ENCODE measurements at regions not wholly inside any gene's neighbourhood (a gene's known extent, or its start where the extent isn't known, plus 50 kb on each side); places are given as distances from the start of the nearest gene placed in this dataset.

GRCh38 chr12:111283521-111283920 lies 85.4 kb downstream of the PHETA1 start:
- DNase-seq (ENCODE audit: low read depth) (no peak), FAIRE-seq (no peak)
- Histone ChIP-seq H4K20me1 (ENCODE audit: insufficient read depth, low read length) (no peaks in the 10 kb centered on the region), H3K79me2 (ENCODE audit: insufficient read depth, low read length) (no peaks in the 10 kb centered on the region), H3K36me3 (ENCODE audit: insufficient read depth, low read length) (no peaks in the 10 kb centered on the region), H3K9me3 (ENCODE audit: insufficient read depth, low read depth, low read length) (peaks cover 10% of the 10 kb centered on the region), H3K27ac (ENCODE audit: low read depth, low read length) (no peak overlapping the region), H3K9ac (ENCODE audit: low read length) (no peak overlapping the region), H3K4me3 (ENCODE audit: insufficient read depth, low read depth, low read length) (no peak overlapping the region), H3K27me3 (ENCODE audit: insufficient read depth, low read length) (peaks cover 9% of the 10 kb centered on the region), H3K4me1 (ENCODE audit: insufficient read depth, low read length) (no peaks in the 10 kb centered on the region), H2AFZ (ENCODE audit: low read depth, low read length) (no peak overlapping the region), H3K4me2 (ENCODE audit: low read length) (no peak overlapping the region)
- Mint-ChIP-seq H3K4me1 (ENCODE audit: low read depth, unreplicated experiment) (no peaks in the 10 kb centered on the region), H3K9me3 (ENCODE audit: unreplicated experiment) (peaks cover 15% of the 10 kb centered on the region), H3K4me3 (ENCODE audit: unreplicated experiment) (no peak overlapping the region), H3K27ac (ENCODE audit: unreplicated experiment) (no peak overlapping the region), H3K36me3 (ENCODE audit: low read depth, unreplicated experiment) (peaks cover 3% of the 10 kb centered on the region), H3K27me3 (ENCODE audit: low read depth, unreplicated experiment) (peaks cover 42% of the 10 kb centered on the region)
- TF ChIP-seq CTCF (IDR thresholded peaks at IDR 0.05; ENCODE audit: insufficient read depth, low read depth, low read length), result no peak
- no peak for TF ChIP-seq EZH2 (IDR thresholded peaks at IDR 0.05; ENCODE audit: insufficient read depth, low read length)

- Histone ChIP-seq H3K4me1 (ENCODE audit: insufficient read depth, low read length) (no peaks in the 10 kb centered on the region), H3K27me3 (ENCODE audit: insufficient read depth, low read length) (peaks cover 11% of the 10 kb centered on the region), H3K9ac (ENCODE audit: low read length) (no peak overlapping the region), H3K9me3 (ENCODE audit: insufficient read depth, low read depth, low read length) (peaks cover 10% of the 10 kb centered on the region), H3K79me2 (ENCODE audit: insufficient read depth, low read length) (no peaks in the 10 kb centered on the region), H3K36me3 (ENCODE audit: insufficient read depth, low read length) (no peaks in the 10 kb centered on the region), H3K4me3 (ENCODE audit: insufficient read depth, low read depth, low read length) (no peak overlapping the region), H4K20me1 (ENCODE audit: insufficient read depth, low read length) (no peaks in the 10 kb centered on the region), H3K27ac (ENCODE audit: low read depth, low read length) (no peak overlapping the region), H2AFZ (ENCODE audit: low read depth, low read length) (no peak overlapping the region), H3K4me2 (ENCODE audit: low read length) (no peak overlapping the region)
- Mint-ChIP-seq H3K27me3 (ENCODE audit: low read depth, unreplicated experiment) (peaks cover 21% of the 10 kb centered on the region), H3K9me3 (ENCODE audit: unreplicated experiment) (peaks cover 11% of the 10 kb centered on the region), H3K27ac (ENCODE audit: unreplicated experiment) (no peak overlapping the region), H3K36me3 (ENCODE audit: low read depth, unreplicated experiment) (peaks cover 3% of the 10 kb centered on the region), H3K4me1 (ENCODE audit: low read depth, unreplicated experiment) (no peaks in the 10 kb centered on the region), H3K4me3 (ENCODE audit: unreplicated experiment) (no peak overlapping the region)
- no peak for FAIRE-seq
- no peak for DNase-seq (ENCODE audit: low read depth)
- TF ChIP-seq CTCF (IDR thresholded peaks at IDR 0.05; ENCODE audit: insufficient read depth, low read depth, low read length) (no peak), EZH2 (IDR thresholded peaks at IDR 0.05; ENCODE audit: insufficient read depth, low read length) (no peak)
Measured at GRCh38 chr12:111277570-111277969, 91.3 kb downstream of the PHETA1 start.

- no peak for DNase-seq (ENCODE audit: low read depth)
Measured at GRCh38 chr12:111276146-111276545, 92.7 kb downstream of the PHETA1 start.

More at GRCh38 chr12:111276146-111276545, 92.7 kb downstream of the PHETA1 start:
- Histone ChIP-seq H3K79me2 (ENCODE audit: insufficient read depth, low read length) (no peaks in the 10 kb centered on the region), H3K4me1 (ENCODE audit: insufficient read depth, low read length) (no peaks in the 10 kb centered on the region), H3K9me3 (ENCODE audit: insufficient read depth, low read depth, low read length) (peaks cover 7% of the 10 kb centered on the region), H3K4me3 (ENCODE audit: insufficient read depth, low read depth, low read length) (no peak overlapping the region), H3K9ac (ENCODE audit: low read length) (no peak overlapping the region), H3K27ac (ENCODE audit: low read depth, low read length) (no peak overlapping the region), H3K36me3 (ENCODE audit: insufficient read depth, low read length) (no peaks in the 10 kb centered on the region), H3K27me3 (ENCODE audit: insufficient read depth, low read length) (peaks cover 15% of the 10 kb centered on the region), H3K4me2 (ENCODE audit: low read length) (no peak overlapping the region), H2AFZ (ENCODE audit: low read depth, low read length) (no peak overlapping the region), H4K20me1 (ENCODE audit: insufficient read depth, low read length) (no peaks in the 10 kb centered on the region)
- H3K36me3 Mint-ChIP-seq (ENCODE audit: low read depth, unreplicated experiment), result peaks cover 3% of the 10 kb centered on the region
- peaks cover 15% of the 10 kb centered on the region for H3K27me3 Mint-ChIP-seq (ENCODE audit: low read depth, unreplicated experiment)
- TF ChIP-seq CTCF (IDR thresholded peaks at IDR 0.05; ENCODE audit: insufficient read depth, low read depth, low read length), result no peak
- TF ChIP-seq EZH2 (IDR thresholded peaks at IDR 0.05; ENCODE audit: insufficient read depth, low read length), result no peak
- H3K27ac Mint-ChIP-seq (ENCODE audit: unreplicated experiment), result no peak overlapping the region
- H3K4me3 Mint-ChIP-seq (ENCODE audit: unreplicated experiment), result no peak overlapping the region
- no peaks in the 10 kb centered on the region for H3K4me1 Mint-ChIP-seq (ENCODE audit: low read depth, unreplicated experiment)
- FAIRE-seq, result no peak
- H3K9me3 Mint-ChIP-seq (ENCODE audit: unreplicated experiment), result peaks cover 6% of the 10 kb centered on the region
